ENCODE measurements at regions not wholly inside any gene's neighbourhood (a gene's known extent, or its start where the extent isn't known, plus 50 kb on each side); places are given as distances from the start of the nearest gene placed in this dataset.

DNA sequence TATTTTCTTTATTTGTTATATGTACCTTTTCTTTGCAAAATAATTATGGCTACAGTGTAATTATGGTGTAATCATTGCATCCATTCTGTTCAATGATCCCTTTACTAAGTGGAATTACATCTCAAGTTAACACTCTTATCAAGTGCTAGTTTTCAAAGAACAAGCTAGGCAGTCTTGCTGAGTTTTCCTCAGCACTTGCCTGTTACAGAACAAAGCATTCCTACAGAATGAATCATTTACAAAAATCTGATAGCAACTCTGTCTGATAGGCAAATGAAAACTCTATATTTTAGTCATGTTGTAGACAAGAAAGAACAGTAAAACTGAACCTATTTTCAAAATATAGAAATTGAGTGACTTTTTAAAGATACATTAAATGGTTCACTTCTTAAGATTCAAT, 109.8 kb upstream of the POU3F2 start:
- TF ChIP-seq, protein P1, sequence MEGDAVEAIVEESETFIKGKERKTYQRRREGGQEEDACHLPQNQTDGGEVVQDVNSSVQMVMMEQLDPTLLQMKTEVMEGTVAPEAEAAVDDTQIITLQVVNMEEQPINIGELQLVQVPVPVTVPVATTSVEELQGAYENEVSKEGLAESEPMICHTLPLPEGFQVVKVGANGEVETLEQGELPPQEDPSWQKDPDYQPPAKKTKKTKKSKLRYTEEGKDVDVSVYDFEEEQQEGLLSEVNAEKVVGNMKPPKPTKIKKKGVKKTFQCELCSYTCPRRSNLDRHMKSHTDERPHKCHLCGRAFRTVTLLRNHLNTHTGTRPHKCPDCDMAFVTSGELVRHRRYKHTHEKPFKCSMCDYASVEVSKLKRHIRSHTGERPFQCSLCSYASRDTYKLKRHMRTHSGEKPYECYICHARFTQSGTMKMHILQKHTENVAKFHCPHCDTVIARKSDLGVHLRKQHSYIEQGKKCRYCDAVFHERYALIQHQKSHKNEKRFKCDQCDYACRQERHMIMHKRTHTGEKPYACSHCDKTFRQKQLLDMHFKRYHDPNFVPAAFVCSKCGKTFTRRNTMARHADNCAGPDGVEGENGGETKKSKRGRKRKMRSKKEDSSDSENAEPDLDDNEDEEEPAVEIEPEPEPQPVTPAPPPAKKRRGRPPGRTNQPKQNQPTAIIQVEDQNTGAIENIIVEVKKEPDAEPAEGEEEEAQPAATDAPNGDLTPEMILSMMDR (IDR thresholded peaks at IDR 0.05) = no peak
- TF ChIP-seq EP300 (IDR thresholded peaks at IDR 0.05) (no peak), POLR2A (IDR thresholded peaks at IDR 0.05) (no peak), POLR2AphosphoS5 (IDR thresholded peaks at IDR 0.05) (no peak)

Data from gastroesophageal sphincter (tissue), 3 donors.